ENCODE measurements at regions not wholly inside any gene's neighbourhood (a gene's known extent, or its start where the extent isn't known, plus 50 kb on each side); places are given as distances from the start of the nearest gene placed in this dataset.

GRCh38 chr6:106035655-106036054, 50.5 kb upstream of the PRDM1 start:
- DNase-seq (ENCODE audit: low spot score), result no peak

GRCh38 chr6:106033806-106034205, 52.3 kb upstream of the PRDM1 start:
- no peak for DNase-seq (ENCODE audit: low spot score)

GRCh38 chr6:106027758-106028157, 58.4 kb upstream of the PRDM1 start:
- DNase-seq (ENCODE audit: low spot score), result no peak

- DNase-seq (ENCODE audit: low spot score), result peak; percentile 10
These were observed 59.1 kb upstream of the PRDM1 start for GRCh38 chr6:106026748-106027715.

- DNase-seq (ENCODE audit: low spot score), result no peak
These were observed 60.5 kb upstream of the PRDM1 start for GRCh38 chr6:106025655-106026054.

- DNase-seq (ENCODE audit: low spot score), result no peak
These were observed 63.3 kb upstream of the PRDM1 start for GRCh38 chr6:106022801-106023200.

GRCh38 chr6:106017454-106017853, 68.7 kb upstream of the PRDM1 start:
- no peak for DNase-seq (ENCODE audit: low spot score)

- no peak for DNase-seq (ENCODE audit: low spot score)
These were observed 71.2 kb upstream of the PRDM1 start for GRCh38 chr6:106014955-106015354.

GRCh38 chr6:106011476-106011875, 74.7 kb upstream of the PRDM1 start:
- no peak for DNase-seq (ENCODE audit: low spot score)

- DNase-seq (ENCODE audit: low spot score), result no peak
These were observed 80.2 kb upstream of the PRDM1 start for GRCh38 chr6:106005954-106006353.

- no peak for DNase-seq (ENCODE audit: low spot score)
These were observed 81.1 kb upstream of the PRDM1 start for GRCh38 chr6:106005013-106005412.

- DNase-seq (ENCODE audit: low spot score), result no peak
These were observed 82.7 kb upstream of the PRDM1 start for GRCh38 chr6:106003268-106003987.

- no peak for DNase-seq (ENCODE audit: low spot score)
These were observed 84.1 kb upstream of the PRDM1 start for GRCh38 chr6:106002005-106002404.

- DNase-seq (ENCODE audit: low spot score), result no peak
These were observed 85.2 kb upstream of the PRDM1 start for GRCh38 chr6:106000935-106001334.

GRCh38 chr6:105997482-105997881, 88.7 kb upstream of the PRDM1 start:
- no peak for DNase-seq (ENCODE audit: low spot score)

GRCh38 chr6:105995391-105995865, 90.7 kb upstream of the PRDM1 start:
- no peak for DNase-seq (ENCODE audit: low spot score)

- DNase-seq (ENCODE audit: low spot score), result peak; percentile 50
These were observed 91.3 kb upstream of the PRDM1 start for GRCh38 chr6:105994591-105995390.

- no peak for DNase-seq (ENCODE audit: low spot score)
These were observed 92.0 kb upstream of the PRDM1 start for GRCh38 chr6:105994118-105994590.

GRCh38 chr6:105993341-105994117, 92.6 kb upstream of the PRDM1 start:
- no peak for DNase-seq (ENCODE audit: low spot score)

- DNase-seq (ENCODE audit: low spot score), result peak; percentile 78
These were observed 93.7 kb upstream of the PRDM1 start for GRCh38 chr6:105992315-105992961.

All from kidney tubule cell (primary cell).